ENCODE measurements at regions not wholly inside any gene's neighbourhood (a gene's known extent, or its start where the extent isn't known, plus 50 kb on each side); places are given as distances from the start of the nearest gene placed in this dataset.
A peak's percentile ranks its signal among the peaks of the same experiment; 100 is the strongest.

DNA sequence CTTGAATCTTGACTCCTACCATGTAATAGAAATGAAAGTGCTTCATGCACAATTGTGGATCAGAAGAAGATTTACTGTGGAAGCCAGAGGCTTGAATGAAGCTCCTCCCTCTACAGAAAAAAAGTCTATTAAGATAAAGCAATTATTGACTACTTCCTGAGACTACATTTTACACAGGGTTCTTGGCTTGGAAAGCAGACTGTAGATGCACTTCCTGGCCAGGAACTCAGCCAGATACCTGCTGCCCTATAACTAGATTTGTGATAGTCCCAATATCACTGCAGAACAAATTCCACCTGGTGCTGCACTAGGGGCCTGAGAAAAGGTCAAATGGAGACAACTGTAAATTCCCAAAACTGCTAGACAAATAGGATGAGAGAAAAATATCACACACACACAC is 96.8 kb upstream of the GUCA2B start:
- Histone ChIP-seq H3K9me3 (peaks cover 16% of the 10 kb centered on the region; the same call in 2 of the 3 replicates), H3K4me1 (no peaks in the 10 kb centered on the region), H3K4me3 (no peak overlapping the region), H3K27ac (no peak overlapping the region), H3K4me2 (no peak overlapping the region)
- ChIA-PET POLR2A (no interaction called here), CTCF (interaction anchor here (0.6 kb wide), 1 partner anchor 42 kb away, joined by 3 read pairs; no protein-coding TSS in a partner anchor)
- no peak for FAIRE-seq
- ATAC-seq: no peak
- DNase-seq (ENCODE audit: low read depth in 1 of 2, low spot score in 1 of 2): no peak
- TF ChIP-seq MAZ (IDR thresholded peaks at IDR 0.05; ENCODE audit: borderline replicate concordance, low read depth, low read length): no peak
- TF ChIP-seq BHLHE40 (IDR thresholded peaks at IDR 0.05; ENCODE audit: low read depth, low read length): no peak
- TF ChIP-seq ESRRA (IDR thresholded peaks at IDR 0.05; ENCODE audit: borderline replicate concordance, low read length): no peak
- no peak for TF ChIP-seq TP53 (CRISPR knock-in tag; IDR thresholded peaks at IDR 0.05)
- no peak for TF ChIP-seq NPAS2 (CRISPR knock-in tag; IDR thresholded peaks at IDR 0.05; ENCODE audit: borderline replicate concordance)
- no peak for TF ChIP-seq GATA3 (IDR thresholded peaks at IDR 0.05; ENCODE audit: borderline replicate concordance)
- TF ChIP-seq, protein P1, sequence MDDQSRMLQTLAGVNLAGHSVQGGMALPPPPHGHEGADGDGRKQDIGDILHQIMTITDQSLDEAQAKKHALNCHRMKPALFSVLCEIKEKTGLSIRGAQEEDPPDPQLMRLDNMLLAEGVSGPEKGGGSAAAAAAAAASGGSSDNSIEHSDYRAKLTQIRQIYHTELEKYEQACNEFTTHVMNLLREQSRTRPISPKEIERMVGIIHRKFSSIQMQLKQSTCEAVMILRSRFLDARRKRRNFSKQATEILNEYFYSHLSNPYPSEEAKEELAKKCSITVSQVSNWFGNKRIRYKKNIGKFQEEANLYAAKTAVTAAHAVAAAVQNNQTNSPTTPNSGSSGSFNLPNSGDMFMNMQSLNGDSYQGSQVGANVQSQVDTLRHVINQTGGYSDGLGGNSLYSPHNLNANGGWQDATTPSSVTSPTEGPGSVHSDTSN (IDR thresholded peaks at IDR 0.05): no peak

DNA sequence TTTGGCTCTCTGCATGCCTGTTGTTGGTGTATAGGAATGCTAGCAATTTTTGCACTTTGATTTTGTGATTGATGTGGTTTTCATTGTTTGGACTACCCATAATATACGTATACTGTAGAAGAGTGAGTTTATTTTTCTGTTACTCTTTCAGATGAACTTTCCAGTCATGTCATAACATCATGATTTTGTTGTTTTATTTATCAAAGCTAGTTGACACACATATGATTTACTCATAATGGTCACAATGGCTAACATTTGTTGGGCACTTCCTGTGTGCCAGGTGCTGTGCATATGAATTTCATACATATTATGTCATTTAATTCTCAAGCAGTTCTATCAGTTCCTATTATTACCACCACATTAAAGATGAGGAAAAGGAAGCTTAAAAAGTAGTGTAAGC is 98.1 kb upstream of the GUCA2B start:
- H3K4me1 ChIP-seq: no peaks in the 10 kb centered on the region
- H3K4me3 ChIP-seq: no peak overlapping the region
- CTCF ChIA-PET: no interaction called here
- H3K4me2 ChIP-seq: no peak overlapping the region
- no peak for DNase-seq (ENCODE audit: low read depth in 1 of 2, low spot score in 1 of 2)
- WGBS (ENCODE audit: missing lambda C conversion rate): 3% methylated on average over 1 of the region's 1 CpG
- H3K9me3 ChIP-seq: peaks cover 16% of the 10 kb centered on the region; the same call in 2 of the 3 replicates
- TF ChIP-seq FOSB (CRISPR knock-in tag; IDR thresholded peaks at IDR 0.05) (no peak), RARB (CRISPR knock-in tag; IDR thresholded peaks at IDR 0.05) (no peak), FOSL2 (IDR thresholded peaks at IDR 0.05) (no peak), FOSL2 (CRISPR knock-in tag; IDR thresholded peaks at IDR 0.05) (no peak), ZSCAN20 (CRISPR knock-in tag; IDR thresholded peaks at IDR 0.05) (no peak), ZNF302 (CRISPR knock-in tag; IDR thresholded peaks at IDR 0.05) (no peak), SMC3 (IDR thresholded peaks at IDR 0.05) (no peak), NFE2L2 (conservative IDR thresholded peaks at IDR 0.05; ENCODE audit: low read length) (no peak), BHLHE40 (IDR thresholded peaks at IDR 0.05; ENCODE audit: low read depth, low read length) (no peak), SREBF2 (IDR thresholded peaks at IDR 0.05) (no peak), KDM5A (IDR thresholded peaks at IDR 0.05) (no peak)
- TF ChIP-seq, protein P2, sequence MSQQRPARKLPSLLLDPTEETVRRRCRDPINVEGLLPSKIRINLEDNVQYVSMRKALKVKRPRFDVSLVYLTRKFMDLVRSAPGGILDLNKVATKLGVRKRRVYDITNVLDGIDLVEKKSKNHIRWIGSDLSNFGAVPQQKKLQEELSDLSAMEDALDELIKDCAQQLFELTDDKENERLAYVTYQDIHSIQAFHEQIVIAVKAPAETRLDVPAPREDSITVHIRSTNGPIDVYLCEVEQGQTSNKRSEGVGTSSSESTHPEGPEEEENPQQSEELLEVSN (IDR thresholded peaks at IDR 0.05; ENCODE audit: borderline replicate concordance, low read depth): no peak
- TF ChIP-seq, protein P3, sequence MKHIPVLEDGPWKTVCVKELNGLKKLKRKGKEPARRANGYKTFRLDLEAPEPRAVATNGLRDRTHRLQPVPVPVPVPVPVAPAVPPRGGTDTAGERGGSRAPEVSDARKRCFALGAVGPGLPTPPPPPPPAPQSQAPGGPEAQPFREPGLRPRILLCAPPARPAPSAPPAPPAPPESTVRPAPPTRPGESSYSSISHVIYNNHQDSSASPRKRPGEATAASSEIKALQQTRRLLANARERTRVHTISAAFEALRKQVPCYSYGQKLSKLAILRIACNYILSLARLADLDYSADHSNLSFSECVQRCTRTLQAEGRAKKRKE (CRISPR knock-in tag; IDR thresholded peaks at IDR 0.05; ENCODE audit: low read depth): no peak
- POLR2A ChIA-PET: no interaction called here
- H3K27ac ChIP-seq: no peak overlapping the region
- FAIRE-seq: no peak
- no peak for ATAC-seq

DNA sequence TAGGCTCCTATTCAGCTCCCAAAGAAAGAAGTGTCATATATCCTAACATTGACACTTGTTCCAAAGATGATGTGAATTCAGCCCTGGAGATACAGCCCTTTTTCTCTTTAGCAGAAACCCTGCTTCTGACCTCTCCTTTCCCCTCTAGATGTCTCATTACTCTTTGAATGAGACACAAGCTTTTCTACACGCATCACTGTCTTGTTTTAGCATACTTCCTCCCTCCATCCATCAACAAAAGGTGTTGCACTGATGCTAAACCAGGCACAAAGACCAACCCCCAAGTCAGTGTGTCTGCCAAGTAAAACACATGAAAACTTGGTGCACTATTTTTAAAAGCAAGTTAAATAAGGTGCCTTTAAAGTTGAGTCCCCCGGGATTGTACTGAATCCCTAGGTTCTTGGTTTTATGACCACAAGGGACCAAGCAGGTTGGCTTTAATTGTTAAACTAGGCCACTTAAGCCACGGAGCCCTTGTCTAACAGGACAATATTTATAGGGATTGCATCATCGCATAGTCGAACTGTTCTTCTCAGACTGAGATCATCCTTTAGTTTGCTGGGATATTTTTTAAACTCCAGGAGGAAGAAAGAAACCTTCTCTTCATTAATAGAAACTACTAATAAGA is 101.0 kb upstream of the GUCA2B start:
- H3K4me1 ChIP-seq: no peaks in the 10 kb centered on the region
- FAIRE-seq (no peak), ATAC-seq (no peak), DNase-seq (ENCODE audit: low read depth in 1 of 2, low spot score in 1 of 2) (no peak)
- peaks cover 5% of the 10 kb centered on the region; the same call in 1 of the 3 replicates for H3K9me3 ChIP-seq
- no peak overlapping the region for H3K27ac ChIP-seq
- H3K4me3 ChIP-seq: no peak overlapping the region
- H3K4me2 ChIP-seq: no peak overlapping the region
- ChIA-PET POLR2A (interaction anchor here (0.8 kb wide), 1 partner anchor 17 kb away, joined by 3 read pairs; no protein-coding TSS in a partner anchor), CTCF (interaction anchor here (0.6 kb wide), 1 partner anchor 14 kb away, joined by 3 read pairs; no protein-coding TSS in a partner anchor)
- TF ChIP-seq, protein P4, sequence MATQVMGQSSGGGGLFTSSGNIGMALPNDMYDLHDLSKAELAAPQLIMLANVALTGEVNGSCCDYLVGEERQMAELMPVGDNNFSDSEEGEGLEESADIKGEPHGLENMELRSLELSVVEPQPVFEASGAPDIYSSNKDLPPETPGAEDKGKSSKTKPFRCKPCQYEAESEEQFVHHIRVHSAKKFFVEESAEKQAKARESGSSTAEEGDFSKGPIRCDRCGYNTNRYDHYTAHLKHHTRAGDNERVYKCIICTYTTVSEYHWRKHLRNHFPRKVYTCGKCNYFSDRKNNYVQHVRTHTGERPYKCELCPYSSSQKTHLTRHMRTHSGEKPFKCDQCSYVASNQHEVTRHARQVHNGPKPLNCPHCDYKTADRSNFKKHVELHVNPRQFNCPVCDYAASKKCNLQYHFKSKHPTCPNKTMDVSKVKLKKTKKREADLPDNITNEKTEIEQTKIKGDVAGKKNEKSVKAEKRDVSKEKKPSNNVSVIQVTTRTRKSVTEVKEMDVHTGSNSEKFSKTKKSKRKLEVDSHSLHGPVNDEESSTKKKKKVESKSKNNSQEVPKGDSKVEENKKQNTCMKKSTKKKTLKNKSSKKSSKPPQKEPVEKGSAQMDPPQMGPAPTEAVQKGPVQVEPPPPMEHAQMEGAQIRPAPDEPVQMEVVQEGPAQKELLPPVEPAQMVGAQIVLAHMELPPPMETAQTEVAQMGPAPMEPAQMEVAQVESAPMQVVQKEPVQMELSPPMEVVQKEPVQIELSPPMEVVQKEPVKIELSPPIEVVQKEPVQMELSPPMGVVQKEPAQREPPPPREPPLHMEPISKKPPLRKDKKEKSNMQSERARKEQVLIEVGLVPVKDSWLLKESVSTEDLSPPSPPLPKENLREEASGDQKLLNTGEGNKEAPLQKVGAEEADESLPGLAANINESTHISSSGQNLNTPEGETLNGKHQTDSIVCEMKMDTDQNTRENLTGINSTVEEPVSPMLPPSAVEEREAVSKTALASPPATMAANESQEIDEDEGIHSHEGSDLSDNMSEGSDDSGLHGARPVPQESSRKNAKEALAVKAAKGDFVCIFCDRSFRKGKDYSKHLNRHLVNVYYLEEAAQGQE (IDR thresholded peaks at IDR 0.05): no peak
- TF ChIP-seq CEBPB (IDR thresholded peaks at IDR 0.05): 0 out of 4 replicates have a peak, but pooled peaks of 1 of the 2 experiments have one; percentile 8
- TF ChIP-seq GATA3 (IDR thresholded peaks at IDR 0.05; ENCODE audit: borderline replicate concordance): no peak
- 25% methylated on average over 5 of the region's 5 CpGs for WGBS (ENCODE audit: missing lambda C conversion rate)
